ENCODE measurements at regions not wholly inside any gene's neighbourhood (a gene's known extent, or its start where the extent isn't known, plus 50 kb on each side); places are given as distances from the start of the nearest gene placed in this dataset.
"Not testable (repeated sequence)": the region's sequence is repeated elsewhere in the genome, so short reads cannot be mapped to it uniquely, and the experiment has no call there.

DNA sequence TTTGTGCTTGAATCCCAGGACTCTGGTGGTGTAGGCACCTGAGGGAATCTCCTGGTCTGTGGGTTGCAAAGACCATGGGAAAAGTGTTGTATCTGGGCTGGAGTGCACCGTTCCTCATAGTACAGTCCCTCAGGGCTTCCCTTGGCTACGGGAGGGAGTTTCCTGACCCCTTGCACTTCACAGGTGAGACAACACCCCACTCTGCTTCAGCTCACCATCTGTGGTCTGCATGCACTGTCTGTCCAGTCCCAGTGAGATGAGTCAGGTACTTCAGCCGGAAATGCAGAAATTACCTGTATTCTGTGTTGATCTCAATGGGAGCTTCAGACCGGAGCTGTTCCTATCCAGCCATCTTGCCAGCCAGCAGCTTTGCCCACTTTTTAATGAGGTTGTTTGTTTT, 353.0 kb upstream of the IRS4 start:
- POLR2A ChIA-PET: no interaction called here
- no peak for DNase-seq (ENCODE audit: extremely low spot score)
- CTCF ChIA-PET: no interaction called here
- TF ChIP-seq FOXM1 (IDR thresholded peaks at IDR 0.05; ENCODE audit: borderline replicate concordance): no peak
- TF ChIP-seq PKNOX1 (IDR thresholded peaks at IDR 0.05): no peak
- TF ChIP-seq NFRKB (IDR thresholded peaks at IDR 0.05): no peak
- no peak for TF ChIP-seq SP1 (IDR thresholded peaks at IDR 0.05)
- no peak for TF ChIP-seq CTBP1 (IDR thresholded peaks at IDR 0.05; ENCODE audit: borderline replicate concordance)
- TF ChIP-seq BHLHE40 (IDR thresholded peaks at IDR 0.05; ENCODE audit: borderline replicate concordance): no peak
- TF ChIP-seq HDGF (IDR thresholded peaks at IDR 0.05; ENCODE audit: borderline replicate concordance): no peak
- no peak for TF ChIP-seq FOXA1 (IDR thresholded peaks at IDR 0.05)
- no peak for TF ChIP-seq ZNF384 (IDR thresholded peaks at IDR 0.05)
- TF ChIP-seq ARNT (IDR thresholded peaks at IDR 0.05): no peak
- TF ChIP-seq L3MBTL2 (conservative IDR thresholded peaks at IDR 0.05): no peak
- no peak for TF ChIP-seq TARDBP (IDR thresholded peaks at IDR 0.05)
- no peak for TF ChIP-seq LEF1 (IDR thresholded peaks at IDR 0.05; ENCODE audit: borderline replicate concordance)
- no peak for TF ChIP-seq FOXK2 (IDR thresholded peaks at IDR 0.05)
- TF ChIP-seq ELF4 (IDR thresholded peaks at IDR 0.05): no peak
- TF ChIP-seq SUZ12 (IDR thresholded peaks at IDR 0.05): no peak

GRCh38 chrX:109077788-109078187, 341.4 kb upstream of the IRS4 start:
- CTCF ChIA-PET: no interaction called here
- POLR2A ChIA-PET: no interaction called here
- TF ChIP-seq FOXM1 (IDR thresholded peaks at IDR 0.05; ENCODE audit: borderline replicate concordance) (no peak), ELF4 (IDR thresholded peaks at IDR 0.05) (no peak), TARDBP (IDR thresholded peaks at IDR 0.05) (no peak), ARNT (IDR thresholded peaks at IDR 0.05) (no peak), CTBP1 (IDR thresholded peaks at IDR 0.05; ENCODE audit: borderline replicate concordance) (no peak), LEF1 (IDR thresholded peaks at IDR 0.05; ENCODE audit: borderline replicate concordance) (no peak), FOXA1 (IDR thresholded peaks at IDR 0.05) (no peak), ZNF384 (IDR thresholded peaks at IDR 0.05) (no peak)
- DNase-seq (ENCODE audit: extremely low spot score): no peak

- POLR2A ChIA-PET; DNase-seq (ENCODE audit: extremely low spot score); CTCF ChIA-PET: not testable (repeated sequence)
These were observed 317.8 kb upstream of the IRS4 start for GRCh38 chrX:109054181-109054581.

- CTCF ChIA-PET: no interaction called here
- DNase-seq (ENCODE audit: extremely low spot score): no peak
These were observed 313.5 kb upstream of the IRS4 start for GRCh38 chrX:109049903-109050302.

GRCh38 chrX:109049416-109049815, 313.1 kb upstream of the IRS4 start:
- no peak for DNase-seq (ENCODE audit: extremely low spot score)
- POLR2A ChIA-PET: no interaction called here
- CTCF ChIA-PET: no interaction called here
- TF ChIP-seq CTBP1 (IDR thresholded peaks at IDR 0.05; ENCODE audit: borderline replicate concordance): no peak

More at GRCh38 chrX:109049903-109050302, 313.5 kb upstream of the IRS4 start:
- POLR2A ChIA-PET: no interaction called here
- TF ChIP-seq ARNT (IDR thresholded peaks at IDR 0.05) (no peak), FOXK2 (IDR thresholded peaks at IDR 0.05) (no peak), LEF1 (IDR thresholded peaks at IDR 0.05; ENCODE audit: borderline replicate concordance) (no peak), L3MBTL2 (conservative IDR thresholded peaks at IDR 0.05) (no peak), TARDBP (IDR thresholded peaks at IDR 0.05) (no peak)

GRCh38 chrX:109040057-109040456, 303.7 kb upstream of the IRS4 start:
- TF ChIP-seq FOXK2 (IDR thresholded peaks at IDR 0.05): no peak
- TF ChIP-seq ELF4 (IDR thresholded peaks at IDR 0.05): no peak
- no peak for TF ChIP-seq NFRKB (IDR thresholded peaks at IDR 0.05)
- no peak for TF ChIP-seq ARNT (IDR thresholded peaks at IDR 0.05)
- TF ChIP-seq LEF1 (IDR thresholded peaks at IDR 0.05; ENCODE audit: borderline replicate concordance): no peak
- no peak for TF ChIP-seq SUZ12 (IDR thresholded peaks at IDR 0.05)
- no peak for TF ChIP-seq FOXA1 (IDR thresholded peaks at IDR 0.05)
- TF ChIP-seq SP1 (IDR thresholded peaks at IDR 0.05): no peak
- TF ChIP-seq BHLHE40 (IDR thresholded peaks at IDR 0.05; ENCODE audit: borderline replicate concordance): no peak
- no peak for TF ChIP-seq PKNOX1 (IDR thresholded peaks at IDR 0.05)
- TF ChIP-seq TARDBP (IDR thresholded peaks at IDR 0.05): no peak
- no peak for TF ChIP-seq CTBP1 (IDR thresholded peaks at IDR 0.05; ENCODE audit: borderline replicate concordance)
- no peak for TF ChIP-seq L3MBTL2 (conservative IDR thresholded peaks at IDR 0.05)
- no peak for TF ChIP-seq HDGF (IDR thresholded peaks at IDR 0.05; ENCODE audit: borderline replicate concordance)
- CTCF ChIA-PET: no interaction called here
- DNase-seq (ENCODE audit: extremely low spot score): no peak
- POLR2A ChIA-PET: no interaction called here

GRCh38 chrX:109036624-109037023, 300.3 kb upstream of the IRS4 start:
- TF ChIP-seq LEF1 (IDR thresholded peaks at IDR 0.05; ENCODE audit: borderline replicate concordance) (no peak), SUZ12 (IDR thresholded peaks at IDR 0.05) (no peak), FOXK2 (IDR thresholded peaks at IDR 0.05) (no peak), FOXA1 (IDR thresholded peaks at IDR 0.05) (no peak), ARNT (IDR thresholded peaks at IDR 0.05) (no peak), HDGF (IDR thresholded peaks at IDR 0.05; ENCODE audit: borderline replicate concordance) (no peak), NFRKB (IDR thresholded peaks at IDR 0.05) (no peak), ELF4 (IDR thresholded peaks at IDR 0.05) (no peak), PKNOX1 (IDR thresholded peaks at IDR 0.05) (no peak), FOXM1 (IDR thresholded peaks at IDR 0.05; ENCODE audit: borderline replicate concordance) (no peak), ZNF384 (IDR thresholded peaks at IDR 0.05) (no peak), SP1 (IDR thresholded peaks at IDR 0.05) (no peak), L3MBTL2 (conservative IDR thresholded peaks at IDR 0.05) (no peak), BHLHE40 (IDR thresholded peaks at IDR 0.05; ENCODE audit: borderline replicate concordance) (no peak), CTBP1 (IDR thresholded peaks at IDR 0.05; ENCODE audit: borderline replicate concordance) (no peak), TARDBP (IDR thresholded peaks at IDR 0.05) (no peak)
- no peak for DNase-seq (ENCODE audit: extremely low spot score)
- ChIA-PET POLR2A (no interaction called here), CTCF (no interaction called here)
